ENCODE measurements at regions not wholly inside any gene's neighbourhood (a gene's known extent, or its start where the extent isn't known, plus 50 kb on each side); places are given as distances from the start of the nearest gene placed in this dataset.
"Not testable (repeated sequence)": the region's sequence is repeated elsewhere in the genome, so short reads cannot be mapped to it uniquely, and the experiment has no call there.

GRCh38 chr20:17891131-17891530 is 77.5 kb downstream of the SNX5 start:
- DNase-seq (ENCODE audit: low read depth); H3K4me3 ChIP-seq (ENCODE audit: low read depth, low read length): not testable (repeated sequence)

- no peak overlapping the region for H3K4me3 ChIP-seq (ENCODE audit: low read depth, low read length)
- DNase-seq (ENCODE audit: low read depth), result no peak
- TF ChIP-seq CTCF (IDR thresholded peaks at IDR 0.05; ENCODE audit: low read depth, low read length) (no peak), MYC (IDR thresholded peaks at IDR 0.05; ENCODE audit: low read depth, low read length) (no peak), MAX (IDR thresholded peaks at IDR 0.05; ENCODE audit: low read depth, low read length) (no peak)
Observed at GRCh38 chr20:17890330-17890729, 78.3 kb downstream of the SNX5 start.

GRCh38 chr20:17889226-17889625 is 79.4 kb downstream of the SNX5 start:
- TF ChIP-seq CTCF (IDR thresholded peaks at IDR 0.05; ENCODE audit: low read depth, low read length) (no peak), MAX (IDR thresholded peaks at IDR 0.05; ENCODE audit: low read depth, low read length) (no peak), POLR2A (IDR thresholded peaks at IDR 0.05; ENCODE audit: extremely low read depth, insufficient read length) (no peak), MYC (IDR thresholded peaks at IDR 0.05; ENCODE audit: low read depth, low read length) (no peak)
- no peak for DNase-seq (ENCODE audit: low read depth)
- H3K4me3 ChIP-seq (ENCODE audit: low read depth, low read length), result no peak overlapping the region

GRCh38 chr20:17888044-17888443 is 80.5 kb downstream of the SNX5 start:
- no peak overlapping the region for H3K4me3 ChIP-seq (ENCODE audit: low read depth, low read length)
- no peak for DNase-seq (ENCODE audit: low read depth)
- TF ChIP-seq POLR2A (IDR thresholded peaks at IDR 0.05; ENCODE audit: extremely low read depth, insufficient read length) (no peak), MYC (IDR thresholded peaks at IDR 0.05; ENCODE audit: low read depth, low read length) (no peak)

- TF ChIP-seq MAX (IDR thresholded peaks at IDR 0.05; ENCODE audit: low read depth, low read length) (no peak), POLR2A (IDR thresholded peaks at IDR 0.05; ENCODE audit: extremely low read depth, insufficient read length) (no peak), CTCF (IDR thresholded peaks at IDR 0.05; ENCODE audit: low read depth, low read length) (no peak), MYC (IDR thresholded peaks at IDR 0.05; ENCODE audit: low read depth, low read length) (no peak)
- no peak overlapping the region for H3K4me3 ChIP-seq (ENCODE audit: low read depth, low read length)
- no peak for DNase-seq (ENCODE audit: low read depth)
Observed at GRCh38 chr20:17887331-17888030, 81.1 kb downstream of the SNX5 start.

- no peak overlapping the region for H3K4me3 ChIP-seq (ENCODE audit: low read depth, low read length)
- TF ChIP-seq CTCF (IDR thresholded peaks at IDR 0.05; ENCODE audit: low read depth, low read length) (no peak), MAX (IDR thresholded peaks at IDR 0.05; ENCODE audit: low read depth, low read length) (no peak), POLR2A (IDR thresholded peaks at IDR 0.05; ENCODE audit: extremely low read depth, insufficient read length) (no peak), MYC (IDR thresholded peaks at IDR 0.05; ENCODE audit: low read depth, low read length) (no peak)
- DNase-seq (ENCODE audit: low read depth), result no peak
Observed at GRCh38 chr20:17885544-17885943, 83.0 kb downstream of the SNX5 start.

GRCh38 chr20:17885076-17885475 is 83.5 kb downstream of the SNX5 start:
- H3K4me3 ChIP-seq (ENCODE audit: low read depth, low read length), result no peak overlapping the region
- no peak for DNase-seq (ENCODE audit: low read depth)
- TF ChIP-seq MAX (IDR thresholded peaks at IDR 0.05; ENCODE audit: low read depth, low read length) (no peak), CTCF (IDR thresholded peaks at IDR 0.05; ENCODE audit: low read depth, low read length) (no peak), POLR2A (IDR thresholded peaks at IDR 0.05; ENCODE audit: extremely low read depth, insufficient read length) (no peak), MYC (IDR thresholded peaks at IDR 0.05; ENCODE audit: low read depth, low read length) (no peak)
